ENCODE measurements at regions not wholly inside any gene's neighbourhood (a gene's known extent, or its start where the extent isn't known, plus 50 kb on each side); places are given as distances from the start of the nearest gene placed in this dataset.

DNA sequence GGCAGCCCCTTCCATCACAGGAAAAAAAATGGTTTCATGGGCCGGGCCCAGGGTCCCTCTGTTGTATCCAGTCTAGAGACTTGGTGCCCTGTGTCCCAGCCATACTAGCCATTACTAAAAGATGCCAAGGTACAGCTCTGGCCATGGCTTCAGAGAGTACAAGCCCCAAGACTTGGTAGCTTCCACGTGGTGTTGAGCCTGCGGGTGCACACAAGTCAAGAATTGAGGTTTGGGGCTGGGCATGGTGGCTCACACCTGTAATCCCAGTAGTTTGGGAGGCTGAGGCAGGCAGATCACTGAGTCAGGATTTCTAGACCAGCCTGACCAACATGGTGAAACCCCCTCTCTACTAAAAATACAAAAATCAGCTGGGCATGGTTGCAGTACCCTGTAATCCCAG, 214.3 kb downstream of the LIG4 start:
- ATAC-seq (no peak), DNase-seq (ENCODE audit: low spot score) (no peak)
- Mint-ChIP-seq H3K36me3 (peaks cover 5% of the 10 kb centered on the region), H3K4me1 (peaks cover 24% of the 10 kb centered on the region), H3K9me3 (peaks cover 16% of the 10 kb centered on the region), H3K27me3 (ENCODE audit: low read depth) (no peaks in the 10 kb centered on the region; the same call in 1 of the 2 replicates), H3K27ac (no peak overlapping the region), H3K4me3 (no peak overlapping the region)
- ChIA-PET CTCF (no interaction called here), POLR2A (no interaction called here)
- no peak for TF ChIP-seq NR3C1 (CRISPR knock-in tag; conservative IDR thresholded peaks at IDR 0.05; ENCODE audit: low read depth)
- no peak for TF ChIP-seq ATF1 (CRISPR knock-in tag; IDR thresholded peaks at IDR 0.05)
- no peak for TF ChIP-seq OVOL2 (CRISPR knock-in tag; IDR thresholded peaks at IDR 0.05; ENCODE audit: borderline replicate concordance)
- TF ChIP-seq, protein P1, sequence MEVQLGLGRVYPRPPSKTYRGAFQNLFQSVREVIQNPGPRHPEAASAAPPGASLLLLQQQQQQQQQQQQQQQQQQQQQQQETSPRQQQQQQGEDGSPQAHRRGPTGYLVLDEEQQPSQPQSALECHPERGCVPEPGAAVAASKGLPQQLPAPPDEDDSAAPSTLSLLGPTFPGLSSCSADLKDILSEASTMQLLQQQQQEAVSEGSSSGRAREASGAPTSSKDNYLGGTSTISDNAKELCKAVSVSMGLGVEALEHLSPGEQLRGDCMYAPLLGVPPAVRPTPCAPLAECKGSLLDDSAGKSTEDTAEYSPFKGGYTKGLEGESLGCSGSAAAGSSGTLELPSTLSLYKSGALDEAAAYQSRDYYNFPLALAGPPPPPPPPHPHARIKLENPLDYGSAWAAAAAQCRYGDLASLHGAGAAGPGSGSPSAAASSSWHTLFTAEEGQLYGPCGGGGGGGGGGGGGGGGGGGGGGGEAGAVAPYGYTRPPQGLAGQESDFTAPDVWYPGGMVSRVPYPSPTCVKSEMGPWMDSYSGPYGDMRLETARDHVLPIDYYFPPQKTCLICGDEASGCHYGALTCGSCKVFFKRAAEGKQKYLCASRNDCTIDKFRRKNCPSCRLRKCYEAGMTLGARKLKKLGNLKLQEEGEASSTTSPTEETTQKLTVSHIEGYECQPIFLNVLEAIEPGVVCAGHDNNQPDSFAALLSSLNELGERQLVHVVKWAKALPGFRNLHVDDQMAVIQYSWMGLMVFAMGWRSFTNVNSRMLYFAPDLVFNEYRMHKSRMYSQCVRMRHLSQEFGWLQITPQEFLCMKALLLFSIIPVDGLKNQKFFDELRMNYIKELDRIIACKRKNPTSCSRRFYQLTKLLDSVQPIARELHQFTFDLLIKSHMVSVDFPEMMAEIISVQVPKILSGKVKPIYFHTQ (CRISPR knock-in tag; IDR thresholded peaks at IDR 0.05), result no peak
- no peak for TF ChIP-seq ZBTB21 (CRISPR knock-in tag; IDR thresholded peaks at IDR 0.05; ENCODE audit: borderline replicate concordance)
- TF ChIP-seq, protein P2, sequence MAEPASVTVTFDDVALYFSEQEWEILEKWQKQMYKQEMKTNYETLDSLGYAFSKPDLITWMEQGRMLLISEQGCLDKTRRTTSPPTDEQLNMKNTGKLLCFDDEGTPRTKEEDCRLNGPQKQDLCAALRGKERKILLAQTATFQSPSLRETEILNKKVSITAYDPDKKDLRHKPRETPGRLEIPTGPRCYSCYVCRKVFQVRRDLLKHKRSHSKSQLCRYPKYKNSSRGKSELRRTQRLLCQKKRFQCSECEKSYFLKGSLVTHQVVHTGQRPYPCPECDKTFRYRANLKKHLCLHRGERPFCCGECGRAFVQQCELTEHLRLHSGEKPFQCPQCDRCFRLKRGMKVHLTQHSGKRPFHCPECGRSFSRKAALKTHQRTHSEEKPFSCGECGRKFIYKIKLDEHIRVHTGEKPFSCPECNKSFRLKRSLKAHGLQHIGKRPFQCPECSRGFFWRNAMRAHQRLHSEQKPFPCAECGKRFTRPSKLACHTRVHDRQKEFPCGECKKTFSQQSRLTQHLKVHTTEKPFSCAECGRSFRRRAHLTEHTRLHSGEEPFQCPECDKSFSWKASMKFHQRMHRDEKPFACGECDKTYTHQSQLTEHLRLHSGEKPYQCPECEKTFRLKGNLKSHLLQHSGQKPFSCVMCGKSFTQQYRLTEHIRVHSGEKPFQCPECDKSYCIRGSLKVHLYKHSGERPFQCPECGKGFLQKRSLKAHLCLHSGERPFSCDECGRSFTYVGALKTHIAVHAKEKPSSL (CRISPR knock-in tag; conservative IDR thresholded peaks at IDR 0.05), result no peak
- TF ChIP-seq, protein P3, sequence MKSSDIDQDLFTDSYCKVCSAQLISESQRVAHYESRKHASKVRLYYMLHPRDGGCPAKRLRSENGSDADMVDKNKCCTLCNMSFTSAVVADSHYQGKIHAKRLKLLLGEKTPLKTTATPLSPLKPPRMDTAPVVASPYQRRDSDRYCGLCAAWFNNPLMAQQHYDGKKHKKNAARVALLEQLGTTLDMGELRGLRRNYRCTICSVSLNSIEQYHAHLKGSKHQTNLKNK (CRISPR knock-in tag; IDR thresholded peaks at IDR 0.05), result no peak
- no peak for TF ChIP-seq FOXP1 (CRISPR knock-in tag; IDR thresholded peaks at IDR 0.05; ENCODE audit: borderline replicate concordance)
- TF ChIP-seq, protein P4, sequence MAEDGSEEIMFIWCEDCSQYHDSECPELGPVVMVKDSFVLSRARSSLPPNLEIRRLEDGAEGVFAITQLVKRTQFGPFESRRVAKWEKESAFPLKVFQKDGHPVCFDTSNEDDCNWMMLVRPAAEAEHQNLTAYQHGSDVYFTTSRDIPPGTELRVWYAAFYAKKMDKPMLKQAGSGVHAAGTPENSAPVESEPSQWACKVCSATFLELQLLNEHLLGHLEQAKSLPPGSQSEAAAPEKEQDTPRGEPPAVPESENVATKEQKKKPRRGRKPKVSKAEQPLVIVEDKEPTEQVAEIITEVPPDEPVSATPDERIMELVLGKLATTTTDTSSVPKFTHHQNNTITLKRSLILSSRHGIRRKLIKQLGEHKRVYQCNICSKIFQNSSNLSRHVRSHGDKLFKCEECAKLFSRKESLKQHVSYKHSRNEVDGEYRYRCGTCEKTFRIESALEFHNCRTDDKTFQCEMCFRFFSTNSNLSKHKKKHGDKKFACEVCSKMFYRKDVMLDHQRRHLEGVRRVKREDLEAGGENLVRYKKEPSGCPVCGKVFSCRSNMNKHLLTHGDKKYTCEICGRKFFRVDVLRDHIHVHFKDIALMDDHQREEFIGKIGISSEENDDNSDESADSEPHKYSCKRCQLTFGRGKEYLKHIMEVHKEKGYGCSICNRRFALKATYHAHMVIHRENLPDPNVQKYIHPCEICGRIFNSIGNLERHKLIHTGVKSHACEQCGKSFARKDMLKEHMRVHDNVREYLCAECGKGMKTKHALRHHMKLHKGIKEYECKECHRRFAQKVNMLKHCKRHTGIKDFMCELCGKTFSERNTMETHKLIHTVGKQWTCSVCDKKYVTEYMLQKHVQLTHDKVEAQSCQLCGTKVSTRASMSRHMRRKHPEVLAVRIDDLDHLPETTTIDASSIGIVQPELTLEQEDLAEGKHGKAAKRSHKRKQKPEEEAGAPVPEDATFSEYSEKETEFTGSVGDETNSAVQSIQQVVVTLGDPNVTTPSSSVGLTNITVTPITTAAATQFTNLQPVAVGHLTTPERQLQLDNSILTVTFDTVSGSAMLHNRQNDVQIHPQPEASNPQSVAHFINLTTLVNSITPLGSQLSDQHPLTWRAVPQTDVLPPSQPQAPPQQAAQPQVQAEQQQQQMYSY (CRISPR knock-in tag; IDR thresholded peaks at IDR 0.05), result no peak
- TF ChIP-seq, protein P5, sequence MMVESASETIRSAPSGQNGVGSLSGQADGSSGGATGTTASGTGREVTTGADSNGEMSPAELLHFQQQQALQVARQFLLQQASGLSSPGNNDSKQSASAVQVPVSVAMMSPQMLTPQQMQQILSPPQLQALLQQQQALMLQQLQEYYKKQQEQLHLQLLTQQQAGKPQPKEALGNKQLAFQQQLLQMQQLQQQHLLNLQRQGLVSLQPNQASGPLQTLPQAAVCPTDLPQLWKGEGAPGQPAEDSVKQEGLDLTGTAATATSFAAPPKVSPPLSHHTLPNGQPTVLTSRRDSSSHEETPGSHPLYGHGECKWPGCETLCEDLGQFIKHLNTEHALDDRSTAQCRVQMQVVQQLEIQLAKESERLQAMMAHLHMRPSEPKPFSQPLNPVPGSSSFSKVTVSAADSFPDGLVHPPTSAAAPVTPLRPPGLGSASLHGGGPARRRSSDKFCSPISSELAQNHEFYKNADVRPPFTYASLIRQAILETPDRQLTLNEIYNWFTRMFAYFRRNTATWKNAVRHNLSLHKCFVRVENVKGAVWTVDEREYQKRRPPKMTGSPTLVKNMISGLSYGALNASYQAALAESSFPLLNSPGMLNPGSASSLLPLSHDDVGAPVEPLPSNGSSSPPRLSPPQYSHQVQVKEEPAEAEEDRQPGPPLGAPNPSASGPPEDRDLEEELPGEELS (CRISPR knock-in tag; IDR thresholded peaks at IDR 0.05), result no peak

DNA sequence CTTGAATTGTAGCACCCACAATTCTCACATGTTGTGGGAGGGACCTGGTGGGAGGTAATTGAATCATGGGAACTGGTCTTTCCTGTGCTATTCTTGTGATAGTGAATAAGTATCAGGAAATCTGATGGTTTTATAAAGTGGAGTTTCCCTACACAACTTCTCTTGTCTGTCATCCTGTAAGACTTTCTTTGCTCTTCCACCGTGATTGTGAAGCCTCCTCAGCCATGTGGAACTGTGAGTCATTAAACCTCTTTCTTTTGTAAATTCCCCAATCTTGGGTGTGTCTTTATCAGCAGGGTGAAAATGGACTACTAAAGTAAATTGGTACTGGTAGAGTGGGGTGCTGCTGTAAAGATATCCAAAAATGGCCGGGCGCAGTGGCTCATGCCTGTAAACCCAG, 215.6 kb downstream of the LIG4 start:
- H3K27me3 Mint-ChIP-seq (ENCODE audit: low read depth), result no peaks in the 10 kb centered on the region; the same call in 1 of the 2 replicates
- ATAC-seq (no peak), DNase-seq (ENCODE audit: low spot score) (no peak)
- H3K36me3 Mint-ChIP-seq, result peaks cover 5% of the 10 kb centered on the region
- peaks cover 15% of the 10 kb centered on the region for H3K4me1 Mint-ChIP-seq
- CTCF ChIA-PET, result no interaction called here
- H3K4me3 Mint-ChIP-seq, result no peak overlapping the region
- peaks cover 16% of the 10 kb centered on the region for H3K9me3 Mint-ChIP-seq
- no peak overlapping the region for H3K27ac Mint-ChIP-seq
- POLR2A ChIA-PET, result interaction anchor here (0.6 kb wide), 1 partner anchor 618 kb away, joined by 4 read pairs; no protein-coding TSS in a partner anchor
- TF ChIP-seq, protein P6, sequence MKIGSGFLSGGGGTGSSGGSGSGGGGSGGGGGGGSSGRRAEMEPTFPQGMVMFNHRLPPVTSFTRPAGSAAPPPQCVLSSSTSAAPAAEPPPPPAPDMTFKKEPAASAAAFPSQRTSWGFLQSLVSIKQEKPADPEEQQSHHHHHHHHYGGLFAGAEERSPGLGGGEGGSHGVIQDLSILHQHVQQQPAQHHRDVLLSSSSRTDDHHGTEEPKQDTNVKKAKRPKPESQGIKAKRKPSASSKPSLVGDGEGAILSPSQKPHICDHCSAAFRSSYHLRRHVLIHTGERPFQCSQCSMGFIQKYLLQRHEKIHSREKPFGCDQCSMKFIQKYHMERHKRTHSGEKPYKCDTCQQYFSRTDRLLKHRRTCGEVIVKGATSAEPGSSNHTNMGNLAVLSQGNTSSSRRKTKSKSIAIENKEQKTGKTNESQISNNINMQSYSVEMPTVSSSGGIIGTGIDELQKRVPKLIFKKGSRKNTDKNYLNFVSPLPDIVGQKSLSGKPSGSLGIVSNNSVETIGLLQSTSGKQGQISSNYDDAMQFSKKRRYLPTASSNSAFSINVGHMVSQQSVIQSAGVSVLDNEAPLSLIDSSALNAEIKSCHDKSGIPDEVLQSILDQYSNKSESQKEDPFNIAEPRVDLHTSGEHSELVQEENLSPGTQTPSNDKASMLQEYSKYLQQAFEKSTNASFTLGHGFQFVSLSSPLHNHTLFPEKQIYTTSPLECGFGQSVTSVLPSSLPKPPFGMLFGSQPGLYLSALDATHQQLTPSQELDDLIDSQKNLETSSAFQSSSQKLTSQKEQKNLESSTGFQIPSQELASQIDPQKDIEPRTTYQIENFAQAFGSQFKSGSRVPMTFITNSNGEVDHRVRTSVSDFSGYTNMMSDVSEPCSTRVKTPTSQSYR (CRISPR knock-in tag; IDR thresholded peaks at IDR 0.05), result no peak
- TF ChIP-seq, protein P7, sequence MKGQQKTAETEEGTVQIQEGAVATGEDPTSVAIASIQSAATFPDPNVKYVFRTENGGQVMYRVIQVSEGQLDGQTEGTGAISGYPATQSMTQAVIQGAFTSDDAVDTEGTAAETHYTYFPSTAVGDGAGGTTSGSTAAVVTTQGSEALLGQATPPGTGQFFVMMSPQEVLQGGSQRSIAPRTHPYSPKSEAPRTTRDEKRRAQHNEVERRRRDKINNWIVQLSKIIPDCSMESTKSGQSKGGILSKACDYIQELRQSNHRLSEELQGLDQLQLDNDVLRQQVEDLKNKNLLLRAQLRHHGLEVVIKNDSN (CRISPR knock-in tag; IDR thresholded peaks at IDR 0.05), result no peak
- TF ChIP-seq, protein P8, sequence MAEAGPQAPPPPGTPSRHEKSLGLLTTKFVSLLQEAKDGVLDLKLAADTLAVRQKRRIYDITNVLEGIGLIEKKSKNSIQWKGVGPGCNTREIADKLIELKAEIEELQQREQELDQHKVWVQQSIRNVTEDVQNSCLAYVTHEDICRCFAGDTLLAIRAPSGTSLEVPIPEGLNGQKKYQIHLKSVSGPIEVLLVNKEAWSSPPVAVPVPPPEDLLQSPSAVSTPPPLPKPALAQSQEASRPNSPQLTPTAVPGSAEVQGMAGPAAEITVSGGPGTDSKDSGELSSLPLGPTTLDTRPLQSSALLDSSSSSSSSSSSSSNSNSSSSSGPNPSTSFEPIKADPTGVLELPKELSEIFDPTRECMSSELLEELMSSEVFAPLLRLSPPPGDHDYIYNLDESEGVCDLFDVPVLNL (CRISPR knock-in tag; IDR thresholded peaks at IDR 0.05; ENCODE audit: borderline replicate concordance, low read depth), result no peak
- TF ChIP-seq ZNF138 (CRISPR knock-in tag; conservative IDR thresholded peaks at IDR 0.05) (no peak), IRF2 (CRISPR knock-in tag; IDR thresholded peaks at IDR 0.05; ENCODE audit: borderline replicate concordance, low read depth) (no peak), ETV6 (CRISPR knock-in tag; IDR thresholded peaks at IDR 0.05) (no peak)
- TF ChIP-seq, protein P9, sequence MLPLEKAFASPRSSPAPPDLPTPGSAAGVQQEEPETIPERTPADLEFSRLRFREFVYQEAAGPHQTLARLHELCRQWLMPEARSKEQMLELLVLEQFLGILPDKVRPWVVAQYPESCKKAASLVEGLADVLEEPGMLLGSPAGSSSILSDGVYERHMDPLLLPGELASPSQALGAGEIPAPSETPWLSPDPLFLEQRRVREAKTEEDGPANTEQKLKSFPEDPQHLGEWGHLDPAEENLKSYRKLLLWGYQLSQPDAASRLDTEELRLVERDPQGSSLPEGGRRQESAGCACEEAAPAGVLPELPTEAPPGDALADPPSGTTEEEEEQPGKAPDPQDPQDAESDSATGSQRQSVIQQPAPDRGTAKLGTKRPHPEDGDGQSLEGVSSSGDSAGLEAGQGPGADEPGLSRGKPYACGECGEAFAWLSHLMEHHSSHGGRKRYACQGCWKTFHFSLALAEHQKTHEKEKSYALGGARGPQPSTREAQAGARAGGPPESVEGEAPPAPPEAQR (CRISPR knock-in tag; IDR thresholded peaks at IDR 0.05), result no peak
